Left ventricle myocardium superior (tissue), 1 donor: ENCODE measurements at regions not wholly inside any gene's neighbourhood (a gene's known extent, or its start where the extent isn't known, plus 50 kb on each side); places are given as distances from the start of the nearest gene placed in this dataset.

Experiments used
- ATAC-seq: fragments of 200-7000 bp; cut with Tn5 transposase; one replicate; pipeline ENCODE4 v1.9.1; 2020; ENCODE audit warnings: mild to moderate bottlenecking, moderate library complexity
- DNase-seq: peaks from one replicate; pipeline ENCODE4 v3.0.0-alpha.2; 2020
- intact Hi-C: fragments of 100-400 bp; cut with micrococcal nuclease; formaldehyde crosslinking; loops from one replicate; pipeline ENCODE4 v1.11.0; 2022
- donor health status: DM: no; HTN: yes; CAD: no; lungs with severe emphysema.

- DNase-seq (no peak), ATAC-seq (no peak)
- intact Hi-C loops: no loop called here
Observed at GRCh38 chr3:182533394-182533793, 259.9 kb upstream of the ATP11B start.

- no peak for DNase-seq
- intact Hi-C loops: no loop called here
- no peak for ATAC-seq
Observed at GRCh38 chr3:182544542-182544941, 248.8 kb upstream of the ATP11B start.

- ATAC-seq (no peak), DNase-seq (no peak)
- intact Hi-C loops: no loop called here
Observed at GRCh38 chr3:182562274-182562673, 231.0 kb upstream of the ATP11B start.

GRCh38 chr3:182565916-182566796 is 227.1 kb upstream of the ATP11B start:
- DNase-seq: no peak
- ATAC-seq: no peak
- intact Hi-C loops: no loop called here

GRCh38 chr3:182567700-182568099 is 225.6 kb upstream of the ATP11B start:
- ATAC-seq (no peak), DNase-seq (no peak)
- intact Hi-C loops: no loop called here

GRCh38 chr3:182568261-182568660 is 225.0 kb upstream of the ATP11B start:
- intact Hi-C loops: no loop called here
- no peak for DNase-seq
- ATAC-seq: no peak

- intact Hi-C loops: no loop called here
- ATAC-seq (no peak), DNase-seq (no peak)
Observed at GRCh38 chr3:182568876-182569275, 224.4 kb upstream of the ATP11B start.

GRCh38 chr3:182570946-182571594 is 222.2 kb upstream of the ATP11B start:
- intact Hi-C loops: no loop called here
- no peak for DNase-seq
- ATAC-seq: no peak

- intact Hi-C loops: no loop called here
- no peak for DNase-seq
- ATAC-seq: no peak
Observed at GRCh38 chr3:182575941-182576340, 217.4 kb upstream of the ATP11B start.

GRCh38 chr3:182583545-182583944 is 209.8 kb upstream of the ATP11B start:
- DNase-seq: no peak
- intact Hi-C loops: no loop called here
- ATAC-seq: no peak

GRCh38 chr3:182585532-182586150 is 207.7 kb upstream of the ATP11B start:
- intact Hi-C loops: no loop called here
- DNase-seq (no peak), ATAC-seq (no peak)

GRCh38 chr3:182592747-182593146 is 200.6 kb upstream of the ATP11B start:
- DNase-seq: no peak
- ATAC-seq: no peak
- intact Hi-C loops: no loop called here

- intact Hi-C loops: no loop called here
- no peak for ATAC-seq
- no peak for DNase-seq
Observed at GRCh38 chr3:182596676-182597410, 196.5 kb upstream of the ATP11B start.

- DNase-seq: no peak
- no peak for ATAC-seq
- intact Hi-C loops: no loop called here
Observed at GRCh38 chr3:182597621-182598041, 195.7 kb upstream of the ATP11B start.

GRCh38 chr3:182601597-182601996 is 191.7 kb upstream of the ATP11B start:
- intact Hi-C loops: no loop called here
- ATAC-seq (no peak), DNase-seq (no peak)

GRCh38 chr3:182603501-182603900 is 189.8 kb upstream of the ATP11B start:
- DNase-seq: no peak
- intact Hi-C loops: no loop called here
- ATAC-seq: no peak

GRCh38 chr3:182605882-182606611 is 187.3 kb upstream of the ATP11B start:
- ATAC-seq: no peak
- intact Hi-C loops: no loop called here
- DNase-seq: no peak

GRCh38 chr3:182606905-182607504 is 186.3 kb upstream of the ATP11B start:
- no peak for DNase-seq
- ATAC-seq: no peak
- intact Hi-C loops: no loop called here

- no peak for DNase-seq
- intact Hi-C loops: no loop called here
- ATAC-seq: no peak
Observed at GRCh38 chr3:182608832-182609231, 184.5 kb upstream of the ATP11B start.
